ENCODE measurements at regions not wholly inside any gene's neighbourhood (a gene's known extent, or its start where the extent isn't known, plus 50 kb on each side); places are given as distances from the start of the nearest gene placed in this dataset.

DNA sequence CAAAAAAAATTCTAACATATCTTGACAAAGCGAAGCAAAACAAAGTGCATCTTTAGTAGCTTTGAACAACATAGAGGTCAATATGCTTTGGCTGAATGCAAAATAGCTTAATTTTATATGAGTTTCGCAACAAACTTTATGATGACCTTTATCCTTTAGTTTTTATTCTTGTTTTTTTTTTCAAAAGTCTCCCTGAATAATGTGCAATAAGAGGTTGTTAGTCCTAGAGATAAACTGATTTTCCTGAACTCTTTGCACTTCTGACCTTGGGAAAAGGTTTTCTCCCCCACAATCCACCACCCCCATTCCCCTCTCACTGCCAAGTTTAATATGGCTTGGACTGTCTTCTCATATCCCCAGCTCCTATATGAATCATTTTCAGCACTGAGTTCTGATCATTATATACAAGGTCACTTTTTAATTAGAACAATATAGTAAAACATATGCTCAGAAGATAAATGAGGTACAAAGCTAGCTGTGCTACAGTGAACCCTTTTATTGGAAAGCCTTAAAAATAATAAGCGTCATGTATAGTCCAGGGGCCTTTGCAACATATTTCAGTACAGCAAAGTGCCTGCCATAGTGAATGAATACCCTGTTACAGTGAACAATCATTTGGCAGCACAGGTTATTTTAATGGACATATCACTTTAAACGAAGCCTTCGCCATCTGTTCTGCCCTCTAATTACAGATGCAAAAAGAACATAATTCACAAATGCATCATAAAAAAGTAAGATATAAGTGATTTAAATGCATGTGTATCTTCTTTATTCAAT, 496.3 kb upstream of the NR2F2 start:
- in situ Hi-C loops (cut with MboI) = no loop called here
- Histone ChIP-seq H4K20me1 (ENCODE audit: insufficient read depth) (no peaks in the 10 kb centered on the region), H3K36me3 (ENCODE audit: low read depth) (no peaks in the 10 kb centered on the region), H3K9me2 (ENCODE audit: insufficient read depth) (no peaks in the 10 kb centered on the region), H3K27me3 (replicated peaks; ENCODE audit: insufficient read depth) (no peaks in the 10 kb centered on the region), H3K4me3 (no peak overlapping the region), H3K4me1 (ENCODE audit: insufficient read depth) (peaks cover 9% of the 10 kb centered on the region), H2AFZ (no peak overlapping the region), H3K9ac (no peak overlapping the region), H3K79me2 (ENCODE audit: insufficient read depth) (no peaks in the 10 kb centered on the region), H3K27ac (no peak overlapping the region), H3K9me3 (ENCODE audit: low read depth) (no peaks in the 10 kb centered on the region), H3F3A (ENCODE audit: insufficient read depth) (no peaks in the 10 kb centered on the region), H3K4me2 (ENCODE audit: unreplicated experiment) (no peak overlapping the region)
- 83 to 85% methylated on average over 5 of the region's 5 CpGs for WGBS, 2 experiments (ENCODE audit: low coverage in 1 of 2, low lambda C conversion rate in 2 of 2, missing lambda C conversion rate in 2 of 2)
- no peak for TF ChIP-seq EZH2phosphoT487 (IDR thresholded peaks at IDR 0.05; ENCODE audit: insufficient read depth, low read depth)
- TF ChIP-seq EZH2 (IDR thresholded peaks at IDR 0.05; ENCODE audit: insufficient read depth, poor library complexity, severe bottlenecking) = no peak
- no peak for DNase-seq

DNA sequence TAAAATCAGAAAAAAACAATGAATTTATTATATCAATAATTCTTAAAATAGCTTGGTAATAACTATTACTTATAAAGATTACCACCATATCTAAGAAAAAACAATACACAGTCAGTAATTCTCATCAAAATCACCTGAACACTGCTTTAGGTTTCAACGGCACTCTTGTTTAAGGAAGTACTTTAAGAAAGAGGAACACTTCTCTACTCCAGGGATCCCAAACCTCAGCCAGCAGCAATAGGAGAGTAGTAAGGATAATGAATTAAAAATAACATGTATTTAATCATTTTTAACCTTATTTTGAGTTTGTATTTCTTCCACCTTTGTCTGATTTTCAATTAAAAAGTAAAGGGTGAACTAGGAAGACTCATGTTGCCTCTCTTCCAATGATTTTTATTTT, 494.0 kb upstream of the NR2F2 start:
- Histone ChIP-seq H3K4me3 (no peak overlapping the region), H3F3A (ENCODE audit: insufficient read depth) (peaks cover 13% of the 10 kb centered on the region), H3K4me2 (ENCODE audit: unreplicated experiment) (no peak overlapping the region), H3K9ac (no peak overlapping the region), H3K27ac (no peak overlapping the region), H3K4me1 (ENCODE audit: insufficient read depth) (peaks cover 21% of the 10 kb centered on the region), H3K9me3 (ENCODE audit: low read depth) (no peaks in the 10 kb centered on the region), H4K20me1 (ENCODE audit: insufficient read depth) (no peaks in the 10 kb centered on the region), H3K36me3 (ENCODE audit: low read depth) (no peaks in the 10 kb centered on the region), H3K27me3 (replicated peaks; ENCODE audit: insufficient read depth) (no peaks in the 10 kb centered on the region), H2AFZ (no peak overlapping the region), H3K9me2 (ENCODE audit: insufficient read depth) (no peaks in the 10 kb centered on the region), H3K79me2 (ENCODE audit: insufficient read depth) (no peaks in the 10 kb centered on the region)
- in situ Hi-C loops (cut with MboI) = no loop called here
- DNase-seq = no peak
- 96 to 100% methylated on average over 1 of the region's 1 CpG for WGBS, 2 experiments (ENCODE audit: low coverage in 1 of 2, low lambda C conversion rate in 2 of 2, missing lambda C conversion rate in 2 of 2)
- TF ChIP-seq EZH2 (IDR thresholded peaks at IDR 0.05; ENCODE audit: insufficient read depth, poor library complexity, severe bottlenecking) (no peak), EZH2phosphoT487 (IDR thresholded peaks at IDR 0.05; ENCODE audit: insufficient read depth, low read depth) (no peak)

DNA sequence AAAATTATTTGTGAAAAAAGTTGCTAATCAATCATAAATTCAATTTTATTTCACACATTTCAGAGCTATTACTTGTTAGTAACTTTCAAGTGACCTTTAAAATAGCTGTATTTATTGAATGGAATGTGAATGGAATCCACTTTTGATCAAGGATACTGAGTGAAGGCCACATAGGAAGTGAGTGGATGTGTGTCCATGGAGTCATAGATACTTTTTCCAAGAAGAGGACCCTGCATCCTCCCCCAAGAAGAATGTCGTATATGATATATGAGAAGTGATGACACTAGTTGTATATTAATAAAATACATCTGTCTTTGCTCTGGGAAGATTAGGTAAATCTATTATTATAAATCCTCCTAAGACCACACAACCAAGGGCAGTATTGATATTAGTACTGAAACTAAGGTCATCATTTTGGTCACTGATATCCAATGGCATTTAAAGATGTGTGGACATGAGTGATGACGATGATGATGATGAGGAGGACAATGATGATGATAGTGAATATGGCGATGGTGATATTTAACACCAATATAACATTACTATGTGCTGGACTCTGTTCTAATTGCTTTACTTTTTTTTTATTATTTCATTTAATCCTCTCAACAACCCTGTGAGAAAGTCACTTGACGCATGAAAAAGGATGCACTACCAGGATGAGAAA, 493.0 kb upstream of the NR2F2 start:
- 64 to 70% methylated on average over 4 of the region's 4 CpGs for WGBS, 2 experiments (ENCODE audit: low coverage in 1 of 2, low lambda C conversion rate in 2 of 2, missing lambda C conversion rate in 2 of 2)
- Histone ChIP-seq H3K4me1 (ENCODE audit: insufficient read depth) (peaks cover 21% of the 10 kb centered on the region), H3K79me2 (ENCODE audit: insufficient read depth) (no peaks in the 10 kb centered on the region), H4K20me1 (ENCODE audit: insufficient read depth) (no peaks in the 10 kb centered on the region), H3K9me2 (ENCODE audit: insufficient read depth) (no peaks in the 10 kb centered on the region), H3K27me3 (replicated peaks; ENCODE audit: insufficient read depth) (no peaks in the 10 kb centered on the region), H3K4me2 (ENCODE audit: unreplicated experiment) (no peak overlapping the region), H3K36me3 (ENCODE audit: low read depth) (no peaks in the 10 kb centered on the region), H3K9me3 (ENCODE audit: low read depth) (no peaks in the 10 kb centered on the region), H3K27ac (no peak overlapping the region), H3K9ac (no peak overlapping the region), H3F3A (ENCODE audit: insufficient read depth) (peaks cover 13% of the 10 kb centered on the region), H3K4me3 (no peak overlapping the region), H2AFZ (no peak overlapping the region)
- in situ Hi-C loops (cut with MboI) = no loop called here
- no peak for DNase-seq
- TF ChIP-seq EZH2 (IDR thresholded peaks at IDR 0.05; ENCODE audit: insufficient read depth, poor library complexity, severe bottlenecking) (no peak), EZH2phosphoT487 (IDR thresholded peaks at IDR 0.05; ENCODE audit: insufficient read depth, low read depth) (no peak)

DNA sequence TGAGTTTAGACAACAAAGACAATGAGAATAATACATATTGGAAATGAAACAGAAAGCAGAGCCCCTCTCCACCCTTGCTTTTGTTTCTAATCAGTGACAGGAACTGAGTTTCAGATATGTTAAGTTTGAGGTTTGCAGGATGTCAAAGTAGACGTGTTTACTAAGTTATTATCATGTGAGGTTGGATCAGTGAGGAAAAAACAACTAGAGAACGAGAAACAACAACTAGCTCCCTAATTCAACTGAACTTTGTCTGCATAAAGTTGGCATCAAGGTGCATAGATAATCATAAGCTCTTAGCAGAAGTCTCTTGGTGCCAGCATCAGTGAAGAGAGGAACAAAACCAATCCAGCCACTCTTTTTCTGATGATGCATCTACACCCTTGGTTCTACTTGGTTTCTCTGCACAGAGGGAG, 491.1 kb upstream of the NR2F2 start:
- Histone ChIP-seq H3K27me3 (replicated peaks; ENCODE audit: insufficient read depth) (no peaks in the 10 kb centered on the region), H3K9me3 (ENCODE audit: low read depth) (no peaks in the 10 kb centered on the region), H3K4me1 (ENCODE audit: insufficient read depth) (peaks cover 21% of the 10 kb centered on the region), H3K9ac (no peak overlapping the region), H3K4me3 (no peak overlapping the region), H3K79me2 (ENCODE audit: insufficient read depth) (no peaks in the 10 kb centered on the region), H3K9me2 (ENCODE audit: insufficient read depth) (no peaks in the 10 kb centered on the region), H2AFZ (peak overlapping the region; percentile 34; the same call in 1 of the 2 replicates), H3K27ac (peak overlapping the region; percentile 58), H4K20me1 (ENCODE audit: insufficient read depth) (no peaks in the 10 kb centered on the region), H3F3A (ENCODE audit: insufficient read depth) (peaks cover 13% of the 10 kb centered on the region), H3K36me3 (ENCODE audit: low read depth) (no peaks in the 10 kb centered on the region), H3K4me2 (ENCODE audit: unreplicated experiment) (no peak overlapping the region)
- DNase-seq = no peak
- no peak for TF ChIP-seq EZH2 (IDR thresholded peaks at IDR 0.05; ENCODE audit: insufficient read depth, poor library complexity, severe bottlenecking)
- no peak for TF ChIP-seq EZH2phosphoT487 (IDR thresholded peaks at IDR 0.05; ENCODE audit: insufficient read depth, low read depth)
- in situ Hi-C loops (cut with MboI) = no loop called here
- 41 to 43% methylated on average over 2 of the region's 2 CpGs for WGBS, 2 experiments (ENCODE audit: low coverage in 1 of 2, low lambda C conversion rate in 2 of 2, missing lambda C conversion rate in 2 of 2)

Data from GM23248 (cell line).